ENCODE measurements at regions not wholly inside any gene's neighbourhood (a gene's known extent, or its start where the extent isn't known, plus 50 kb on each side); places are given as distances from the start of the nearest gene placed in this dataset.
A peak's percentile ranks its signal among the peaks of the same experiment; 100 is the strongest.

DNA sequence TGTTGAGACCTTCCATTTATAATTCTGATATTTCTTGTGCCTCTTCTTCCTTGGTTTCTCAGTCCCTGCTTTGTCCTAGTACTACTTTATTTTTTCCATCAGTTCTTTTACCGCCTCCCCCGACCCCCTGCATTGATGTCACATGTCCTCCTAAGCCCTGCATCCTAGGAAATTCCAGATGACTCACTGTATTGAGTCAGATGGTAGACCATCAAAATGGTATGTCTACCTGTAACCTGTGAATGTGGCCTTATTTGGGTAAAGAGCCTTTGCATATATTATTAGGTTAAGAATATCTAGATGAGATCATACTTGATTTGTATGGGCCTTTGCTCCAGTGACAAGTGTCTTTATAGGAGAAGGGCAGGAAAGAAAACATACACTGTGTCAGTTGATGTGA is 515.3 kb upstream of the CA10 start:
- intact Hi-C loops (cut with DNase I; ENCODE audit: low total_unique reads): no loop called here
- TF ChIP-seq POLR2AphosphoS5 (IDR thresholded peaks at IDR 0.05): no peak
- no peak for TF ChIP-seq EP300 (IDR thresholded peaks at IDR 0.05)
- TF ChIP-seq, protein P1, sequence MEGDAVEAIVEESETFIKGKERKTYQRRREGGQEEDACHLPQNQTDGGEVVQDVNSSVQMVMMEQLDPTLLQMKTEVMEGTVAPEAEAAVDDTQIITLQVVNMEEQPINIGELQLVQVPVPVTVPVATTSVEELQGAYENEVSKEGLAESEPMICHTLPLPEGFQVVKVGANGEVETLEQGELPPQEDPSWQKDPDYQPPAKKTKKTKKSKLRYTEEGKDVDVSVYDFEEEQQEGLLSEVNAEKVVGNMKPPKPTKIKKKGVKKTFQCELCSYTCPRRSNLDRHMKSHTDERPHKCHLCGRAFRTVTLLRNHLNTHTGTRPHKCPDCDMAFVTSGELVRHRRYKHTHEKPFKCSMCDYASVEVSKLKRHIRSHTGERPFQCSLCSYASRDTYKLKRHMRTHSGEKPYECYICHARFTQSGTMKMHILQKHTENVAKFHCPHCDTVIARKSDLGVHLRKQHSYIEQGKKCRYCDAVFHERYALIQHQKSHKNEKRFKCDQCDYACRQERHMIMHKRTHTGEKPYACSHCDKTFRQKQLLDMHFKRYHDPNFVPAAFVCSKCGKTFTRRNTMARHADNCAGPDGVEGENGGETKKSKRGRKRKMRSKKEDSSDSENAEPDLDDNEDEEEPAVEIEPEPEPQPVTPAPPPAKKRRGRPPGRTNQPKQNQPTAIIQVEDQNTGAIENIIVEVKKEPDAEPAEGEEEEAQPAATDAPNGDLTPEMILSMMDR (IDR thresholded peaks at IDR 0.05): no peak
- no peak for TF ChIP-seq POLR2A (IDR thresholded peaks at IDR 0.05)
- no peaks in the 10 kb centered on the region for H3K4me1 ChIP-seq
- 55 to 81% (median 69%) methylated on average over 2 of the region's 2 CpGs for WGBS, 5 donors
- no peaks in the 10 kb centered on the region for H3K36me3 ChIP-seq
- no peaks in the 10 kb centered on the region for H3K27me3 ChIP-seq
- no peak overlapping the region for H3K27ac ChIP-seq
- no peak overlapping the region for H3K4me3 ChIP-seq
- no peak for DNase-seq
- peaks cover 0 to 13% (median 9%) of the 10 kb centered on the region in 4 donors for H3K9me3 ChIP-seq

DNA sequence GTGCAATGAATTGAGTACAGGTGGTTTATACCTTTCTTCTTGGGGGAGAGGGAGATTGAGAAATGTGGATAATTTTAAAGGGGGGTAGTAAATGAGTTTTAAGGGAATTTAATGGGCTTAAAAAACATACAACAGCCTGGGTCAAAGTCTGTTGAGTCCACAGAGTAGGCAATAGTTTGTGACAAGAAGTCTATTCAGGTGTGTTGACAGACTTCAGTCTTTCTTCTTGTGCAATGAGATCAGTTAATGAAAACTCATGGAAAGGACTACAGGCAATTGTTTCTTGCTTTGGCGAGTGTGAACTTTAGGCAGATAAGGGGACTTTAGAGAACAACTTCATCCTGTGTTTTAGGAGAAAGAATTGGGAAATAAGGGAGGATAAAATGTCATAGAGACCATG is 507.8 kb upstream of the CA10 start:
- DNase-seq: no peak

DNA sequence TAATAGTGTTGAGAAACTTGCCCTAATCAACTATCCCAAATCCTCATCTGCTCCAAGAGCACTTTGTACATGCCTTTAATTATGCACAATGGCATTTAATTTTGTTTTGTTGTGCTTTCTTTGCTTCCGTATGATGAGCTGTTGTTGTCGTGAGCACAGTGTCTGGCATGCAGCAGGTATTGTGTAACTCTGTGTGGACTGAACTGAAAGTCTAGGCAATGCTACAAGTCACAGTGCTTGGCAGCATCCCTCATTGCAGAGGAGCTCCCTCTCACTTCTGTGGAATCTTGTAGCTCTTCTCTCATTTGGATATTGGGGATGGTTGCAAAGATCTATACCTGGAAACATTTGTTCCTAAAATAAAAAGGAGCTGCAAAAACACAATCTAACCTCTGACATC is 502.2 kb upstream of the CA10 start:
- no peaks in the 10 kb centered on the region for H3K4me1 ChIP-seq
- no peak for TF ChIP-seq POLR2A (IDR thresholded peaks at IDR 0.05)

More for the DNA sequence above, 507.8 kb upstream of the CA10 start:
- no peaks in the 10 kb centered on the region for H3K36me3 ChIP-seq
- H3K4me1 ChIP-seq: no peaks in the 10 kb centered on the region
- 29 to 53% (median 39%) methylated on average over 1 of the region's 1 CpG for WGBS, 5 donors
- intact Hi-C loops (cut with DNase I; ENCODE audit: low total_unique reads): no loop called here
- H3K27me3 ChIP-seq: no peaks in the 10 kb centered on the region
- no peak for TF ChIP-seq POLR2AphosphoS5 (IDR thresholded peaks at IDR 0.05)
- H3K4me3 ChIP-seq: no peak overlapping the region
- peaks cover 0 to 8% (median 3%) of the 10 kb centered on the region in 4 donors for H3K9me3 ChIP-seq
- H3K27ac ChIP-seq: no peak overlapping the region

DNA sequence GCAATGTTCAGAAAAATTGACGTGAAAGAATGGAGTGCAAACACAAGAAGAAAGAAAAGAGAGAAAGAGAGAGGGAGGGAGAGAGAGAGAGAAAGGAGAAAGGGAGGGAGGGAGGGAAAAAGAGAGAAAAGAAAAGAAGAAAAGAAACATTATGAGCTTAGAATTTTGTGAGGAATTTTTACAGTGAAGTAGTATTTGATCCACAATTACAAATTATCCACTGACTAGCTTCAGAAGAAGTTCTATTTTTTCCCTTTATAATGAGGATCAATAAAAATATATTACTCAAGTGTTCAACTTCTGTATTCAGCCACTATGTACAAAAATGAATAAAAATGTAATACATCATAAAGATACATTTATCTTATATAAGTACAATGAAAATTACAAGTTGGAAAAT is 494.5 kb upstream of the CA10 start:
- WGBS, 5 donors: 61 to 88% (median 68%) methylated on average over 1 of the region's 1 CpG
- H3K36me3 ChIP-seq: no peaks in the 10 kb centered on the region

More for the DNA sequence above, 502.2 kb upstream of the CA10 start:
- Histone ChIP-seq H3K4me3 (no peak overlapping the region), H3K36me3 (no peaks in the 10 kb centered on the region), H3K9me3 (no peaks in the 10 kb centered on the region), H3K27me3 (no peaks in the 10 kb centered on the region), H3K27ac (no peak overlapping the region)
- no peak for DNase-seq
- WGBS, 5 donors: 86 to 93% (median 90%) methylated on average over 2 of the region's 2 CpGs
- intact Hi-C loops (cut with DNase I; ENCODE audit: low total_unique reads): no loop called here

DNA sequence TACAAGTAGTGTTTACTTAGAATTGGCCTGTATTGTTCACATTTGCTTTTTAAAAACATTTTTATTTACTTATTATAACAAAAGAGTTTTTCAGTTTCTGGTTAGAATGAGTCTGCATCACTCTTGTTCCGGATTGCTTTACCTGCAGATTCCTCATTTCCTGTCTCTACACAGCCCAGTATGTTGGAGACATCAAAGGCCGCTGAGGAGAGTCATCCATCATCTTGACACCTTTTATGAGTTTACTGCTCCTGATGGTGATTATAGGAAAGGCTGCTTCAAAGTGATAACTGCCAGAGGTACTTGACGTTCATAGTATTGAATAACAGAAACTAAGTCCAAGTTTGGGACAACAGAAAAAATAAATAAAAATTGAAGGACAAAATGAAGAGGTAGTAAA is 490.5 kb upstream of the CA10 start:
- no peaks in the 10 kb centered on the region for H3K4me1 ChIP-seq
- H3K27ac ChIP-seq: no peak overlapping the region
- no peak overlapping the region for H3K4me3 ChIP-seq
- WGBS, 5 donors: 17 to 33% (median 20%) methylated on average over 3 of the region's 3 CpGs
- DNase-seq: peak in 1 of 2 donors; percentile 5
- H3K9me3 ChIP-seq: no peaks in the 10 kb centered on the region
- intact Hi-C loops (cut with DNase I; ENCODE audit: low total_unique reads): no loop called here
- no peak for TF ChIP-seq POLR2A (IDR thresholded peaks at IDR 0.05)
- no peak for TF ChIP-seq EP300 (IDR thresholded peaks at IDR 0.05)
- TF ChIP-seq, protein P1 (IDR thresholded peaks at IDR 0.05): no peak
- no peak for TF ChIP-seq POLR2AphosphoS5 (IDR thresholded peaks at IDR 0.05)
- H3K36me3 ChIP-seq: no peaks in the 10 kb centered on the region
- no peaks in the 10 kb centered on the region for H3K27me3 ChIP-seq

More for the DNA sequence above, 494.5 kb upstream of the CA10 start:
- no peak overlapping the region for H3K4me3 ChIP-seq
- no peak overlapping the region for H3K27ac ChIP-seq
- no peak for DNase-seq
- TF ChIP-seq, protein P1 (IDR thresholded peaks at IDR 0.05): no peak
- TF ChIP-seq POLR2AphosphoS5 (IDR thresholded peaks at IDR 0.05) (no peak), EP300 (IDR thresholded peaks at IDR 0.05) (no peak), POLR2A (IDR thresholded peaks at IDR 0.05) (no peak)
- intact Hi-C loops (cut with DNase I; ENCODE audit: low total_unique reads): no loop called here
- no peaks in the 10 kb centered on the region for H3K9me3 ChIP-seq
- H3K4me1 ChIP-seq: no peaks in the 10 kb centered on the region
- no peaks in the 10 kb centered on the region for H3K27me3 ChIP-seq

Measured in stomach (tissue), 8 donors.